GM18873 (cell line): ENCODE measurements at regions not wholly inside any gene's neighbourhood (a gene's known extent, or its start where the extent isn't known, plus 50 kb on each side); places are given as distances from the start of the nearest gene placed in this dataset.
"Not testable (repeated sequence)": the region's sequence is repeated elsewhere in the genome, so short reads cannot be mapped to it uniquely, and the experiment has no call there.

Experiments
- ATAC-seq: cut with Tn5 transposase; IDR thresholded peaks from one replicate; pipeline ENCODE4 v1.9.1; 2021; ENCODE audit warnings: mild to moderate bottlenecking, moderate library complexity, moderate number of reproducible peaks; ENCODE audit not compliant: unreplicated experiment, low FRiP score

- ATAC-seq, result not testable (repeated sequence)
Measured at GRCh38 chr11:100409267-100409666, 277.8 kb upstream of the ARHGAP42 start.

- ATAC-seq, result no peak
Measured at GRCh38 chr11:100419518-100419917, 267.6 kb upstream of the ARHGAP42 start.

- ATAC-seq, result no peak
Measured at GRCh38 chr11:100434821-100435641, 252.1 kb upstream of the ARHGAP42 start.

- ATAC-seq, result no peak
Measured at GRCh38 chr11:100438376-100438775, 248.7 kb upstream of the ARHGAP42 start.

- no peak for ATAC-seq
Measured at GRCh38 chr11:100441086-100441485, 246.0 kb upstream of the ARHGAP42 start.

- no peak for ATAC-seq
Measured at GRCh38 chr11:100442017-100442416, 245.1 kb upstream of the ARHGAP42 start.

GRCh38 chr11:100445231-100445735, 241.8 kb upstream of the ARHGAP42 start:
- no peak for ATAC-seq

- ATAC-seq, result not testable (repeated sequence)
Measured at GRCh38 chr11:100451801-100452460, 235.2 kb upstream of the ARHGAP42 start.

- no peak for ATAC-seq
Measured at GRCh38 chr11:100459811-100460210, 227.3 kb upstream of the ARHGAP42 start.

GRCh38 chr11:100460426-100460825, 226.7 kb upstream of the ARHGAP42 start:
- ATAC-seq, result no peak

- no peak for ATAC-seq
Measured at GRCh38 chr11:100467821-100468508, 219.1 kb upstream of the ARHGAP42 start.

GRCh38 chr11:100469835-100470234, 217.3 kb upstream of the ARHGAP42 start:
- no peak for ATAC-seq

- ATAC-seq, result no peak
Measured at GRCh38 chr11:100472727-100473389, 214.2 kb upstream of the ARHGAP42 start.

GRCh38 chr11:100473390-100473740, 213.7 kb upstream of the ARHGAP42 start:
- no peak for ATAC-seq

GRCh38 chr11:100484948-100485347, 202.1 kb upstream of the ARHGAP42 start:
- no peak for ATAC-seq

- ATAC-seq, result no peak
Measured at GRCh38 chr11:100498780-100499179, 188.3 kb upstream of the ARHGAP42 start.

GRCh38 chr11:100501450-100501849, 185.6 kb upstream of the ARHGAP42 start:
- no peak for ATAC-seq

GRCh38 chr11:100512475-100512874, 174.6 kb upstream of the ARHGAP42 start:
- ATAC-seq, result no peak

- no peak for ATAC-seq
Measured at GRCh38 chr11:100515087-100515486, 172.0 kb upstream of the ARHGAP42 start.

GRCh38 chr11:100525197-100525596, 161.9 kb upstream of the ARHGAP42 start:
- ATAC-seq, result no peak

- ATAC-seq, result no peak
Measured at GRCh38 chr11:100525635-100526034, 161.5 kb upstream of the ARHGAP42 start.
